HG02798 (cell line): ENCODE measurements at regions not wholly inside any gene's neighbourhood (a gene's known extent, or its start where the extent isn't known, plus 50 kb on each side); places are given as distances from the start of the nearest gene placed in this dataset.

Experiments
- ATAC-seq: cut with Tn5 transposase; IDR thresholded peaks from one replicate; pipeline ENCODE4 v1.9.1; 2021; ENCODE audit warnings: mild to moderate bottlenecking; ENCODE audit not compliant: unreplicated experiment, poor library complexity

DNA sequence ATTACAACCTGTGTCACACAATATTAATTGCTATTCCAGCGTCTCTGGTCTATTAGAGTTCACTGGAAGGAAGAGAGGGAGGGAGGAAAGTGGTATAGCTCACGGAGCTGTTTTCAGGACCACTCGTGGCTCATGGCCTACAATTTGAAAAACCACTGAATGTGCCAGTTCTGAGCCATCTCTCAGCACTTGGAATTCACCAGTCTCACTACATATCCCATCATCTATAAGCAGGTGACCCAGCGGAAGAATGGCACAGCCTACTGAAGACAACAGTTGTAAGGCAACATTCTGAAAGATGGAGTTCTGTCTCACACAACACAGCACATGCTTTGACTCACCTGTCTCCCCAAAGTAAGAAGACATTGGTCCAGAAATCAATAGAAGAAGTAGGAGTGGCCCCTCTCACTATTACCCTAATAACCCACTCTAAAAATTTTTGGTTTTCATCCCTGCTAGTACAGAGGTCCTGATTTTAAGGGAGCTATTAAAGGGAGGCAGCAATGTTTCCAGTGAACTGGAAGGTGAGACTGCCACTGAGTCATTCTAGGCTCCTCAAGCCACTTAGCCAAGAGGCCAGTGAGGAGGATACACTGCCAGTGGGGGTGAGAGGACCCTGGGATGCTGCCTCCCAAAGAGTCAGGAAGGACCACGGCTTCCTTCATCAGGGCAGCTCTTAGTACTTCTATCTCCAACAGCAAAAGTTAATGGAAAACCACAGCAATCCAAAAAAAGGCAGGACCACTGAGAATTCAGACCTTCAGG is 50.0 kb upstream of the DOCK9 start:
- ATAC-seq, result no peak

- ATAC-seq, result no peak
Observed at GRCh38 chr13:99028890-99029289, 51.0 kb upstream of the DOCK9 start.

DNA sequence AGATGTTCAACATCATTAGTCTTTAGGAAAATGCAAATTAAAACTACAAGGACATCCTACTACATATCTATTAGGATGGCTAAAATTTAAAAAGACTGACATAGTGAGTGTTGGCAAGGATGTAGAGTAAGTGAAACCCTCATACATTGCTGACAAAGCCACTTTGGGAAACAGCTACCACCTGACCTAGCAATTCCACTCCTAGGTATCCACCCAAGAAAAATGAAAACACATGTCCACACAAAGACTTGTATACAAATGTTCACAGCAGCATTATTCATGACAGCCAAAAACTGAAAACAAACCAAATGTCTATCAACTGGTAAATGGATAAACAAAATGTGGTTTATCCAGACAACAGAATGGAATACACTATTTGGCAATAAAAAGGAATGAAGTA is 51.7 kb upstream of the DOCK9 start:
- no peak for ATAC-seq

DNA sequence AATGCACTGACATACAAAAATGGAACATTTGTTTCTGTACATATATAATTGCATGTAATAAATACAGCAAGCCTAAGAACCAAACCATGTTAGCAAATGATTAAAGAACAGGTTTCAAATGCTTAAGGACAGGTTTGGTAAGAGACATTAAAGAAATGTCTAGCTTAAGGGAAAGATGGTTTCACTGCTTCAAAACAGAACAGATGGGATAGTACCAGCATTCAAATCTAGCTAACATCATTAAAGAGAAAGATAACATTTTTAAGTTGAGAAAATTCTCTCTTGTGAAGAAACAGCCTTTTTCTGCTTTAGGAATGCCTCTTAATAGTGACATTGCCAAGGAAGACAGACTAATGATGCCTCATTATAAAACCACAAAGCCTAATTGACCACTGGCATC is 52.5 kb upstream of the DOCK9 start:
- ATAC-seq, result no peak

DNA sequence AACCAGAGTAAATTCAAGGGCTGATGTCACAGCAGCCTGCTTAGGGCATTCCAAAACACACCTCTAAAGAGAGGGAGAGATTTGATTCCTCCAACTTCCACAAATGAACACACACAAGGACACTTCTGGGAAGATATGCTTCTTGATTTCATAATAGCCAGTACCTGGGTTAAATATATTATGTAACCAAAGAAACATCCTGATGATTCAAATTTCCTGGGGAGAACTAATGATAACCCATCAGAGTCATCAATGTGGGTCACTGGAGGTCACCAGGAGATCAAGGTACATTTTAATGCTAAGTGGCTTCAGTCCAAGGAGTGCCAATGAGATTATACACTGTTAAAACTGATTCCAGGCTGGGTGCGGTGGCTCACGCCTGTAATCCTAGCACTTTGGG is 54.0 kb upstream of the DOCK9 start:
- ATAC-seq, result no peak

- no peak for ATAC-seq
Observed at GRCh38 chr13:99033814-99034213, 56.0 kb upstream of the DOCK9 start.

- no peak for ATAC-seq
Observed at GRCh38 chr13:99034333-99035085, 56.6 kb upstream of the DOCK9 start.

DNA sequence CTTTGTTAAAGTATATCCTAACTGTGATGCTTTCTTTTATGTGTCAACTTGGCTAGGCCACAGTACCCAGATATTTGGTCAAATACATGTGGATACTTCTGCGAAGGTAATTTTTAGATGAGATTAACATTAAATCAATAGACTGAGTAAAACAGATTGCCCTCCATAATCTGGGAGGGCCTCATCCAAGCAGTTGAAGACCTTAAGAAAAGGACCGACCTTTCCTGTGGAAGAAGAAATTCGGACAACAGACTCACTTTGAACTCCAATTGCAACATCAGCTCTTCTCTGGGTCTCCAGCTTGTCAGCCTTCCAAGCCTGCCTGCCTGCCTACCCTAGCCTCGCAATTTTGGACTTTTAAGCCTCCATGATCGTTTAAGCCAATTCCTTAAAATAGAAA is 57.9 kb upstream of the DOCK9 start:
- no peak for ATAC-seq

GRCh38 chr13:99037756-99038155 is 59.9 kb upstream of the DOCK9 start:
- ATAC-seq, result no peak

DNA sequence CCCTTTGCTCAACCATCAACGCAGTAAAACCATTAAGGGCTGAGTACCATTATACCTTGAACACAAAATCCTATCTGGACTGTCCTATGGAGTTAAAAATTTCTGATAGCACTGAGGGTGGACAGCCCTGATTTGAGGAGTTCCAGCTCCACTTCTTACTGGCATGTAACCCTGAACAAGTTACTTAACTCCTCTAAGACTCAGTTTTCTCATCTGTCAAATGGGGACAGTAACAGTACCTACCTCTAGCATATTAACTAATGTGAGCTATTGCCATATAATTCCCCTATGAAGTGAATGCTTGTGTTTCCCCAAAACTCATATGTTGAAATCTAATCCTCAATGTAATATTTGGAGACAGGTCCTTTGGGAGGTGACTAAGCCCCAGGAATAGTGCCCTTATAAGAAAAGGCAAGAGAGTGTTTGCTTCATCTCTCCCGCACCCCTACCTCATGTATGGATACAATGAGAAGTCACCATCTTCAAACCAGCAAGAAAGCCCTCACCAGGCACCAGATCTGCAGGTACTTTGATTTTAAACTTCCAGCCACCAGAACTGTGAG is 61.9 kb upstream of the DOCK9 start:
- ATAC-seq, result no peak

- ATAC-seq, result no peak
Observed at GRCh38 chr13:99040536-99041131, 62.8 kb upstream of the DOCK9 start.

- ATAC-seq, result no peak
Observed at GRCh38 chr13:99041337-99041736, 63.5 kb upstream of the DOCK9 start.

- peak; percentile 42 for ATAC-seq
Observed at GRCh38 chr13:99041788-99042187, 63.9 kb upstream of the DOCK9 start.

DNA sequence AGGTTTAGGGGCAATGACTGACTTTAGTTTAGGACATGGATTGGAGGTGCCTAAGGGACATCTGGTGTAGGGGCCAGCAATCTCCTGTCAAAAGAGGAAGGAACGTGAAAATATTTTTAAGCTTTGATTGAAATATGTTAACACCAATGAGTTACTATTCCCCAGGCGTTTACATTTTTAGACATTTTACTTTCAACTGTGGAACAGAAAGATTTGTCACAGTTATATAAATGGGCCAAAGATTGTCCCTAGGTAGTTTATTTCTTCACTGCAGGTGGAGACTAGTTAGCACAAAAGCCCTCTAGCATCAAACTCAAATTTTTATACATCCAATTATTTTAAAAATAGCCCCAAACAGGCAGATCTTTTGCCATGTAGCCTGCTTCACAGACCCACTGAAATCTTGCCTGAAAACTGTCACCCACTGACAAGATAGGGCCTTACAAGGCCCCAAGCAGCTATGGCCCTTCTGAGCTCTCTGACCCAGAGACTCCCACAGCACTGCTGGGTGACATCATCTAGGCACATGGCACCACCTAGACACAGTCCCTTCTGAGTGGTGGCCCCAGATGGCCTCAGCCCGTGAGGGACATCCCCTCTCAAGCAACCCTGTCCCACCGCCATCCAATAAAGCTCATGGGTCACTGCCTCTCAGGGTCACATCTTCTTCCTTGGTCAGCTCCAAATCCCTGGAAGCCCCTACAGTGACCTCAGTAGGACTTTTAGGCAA is 64.8 kb upstream of the DOCK9 start:
- ATAC-seq, result no peak

DNA sequence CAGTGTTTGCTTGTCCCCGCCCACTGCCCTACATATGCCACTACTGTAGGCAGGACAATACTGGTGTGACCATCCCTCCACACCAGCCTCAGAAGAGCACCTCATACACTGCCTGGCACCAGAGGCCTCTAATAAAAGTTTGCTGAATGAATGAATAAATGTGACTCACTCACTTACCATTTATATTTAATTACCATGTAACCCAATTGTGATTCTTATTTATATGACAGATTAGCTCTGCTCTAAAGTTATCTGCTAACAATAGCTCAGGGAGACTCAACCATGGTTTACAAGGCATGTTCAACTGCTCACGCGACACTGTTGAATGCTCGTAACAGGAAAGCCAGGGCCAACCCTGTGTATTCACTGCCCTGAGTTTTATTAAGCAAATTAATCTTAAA is 66.0 kb upstream of the DOCK9 start:
- ATAC-seq, result no peak

DNA sequence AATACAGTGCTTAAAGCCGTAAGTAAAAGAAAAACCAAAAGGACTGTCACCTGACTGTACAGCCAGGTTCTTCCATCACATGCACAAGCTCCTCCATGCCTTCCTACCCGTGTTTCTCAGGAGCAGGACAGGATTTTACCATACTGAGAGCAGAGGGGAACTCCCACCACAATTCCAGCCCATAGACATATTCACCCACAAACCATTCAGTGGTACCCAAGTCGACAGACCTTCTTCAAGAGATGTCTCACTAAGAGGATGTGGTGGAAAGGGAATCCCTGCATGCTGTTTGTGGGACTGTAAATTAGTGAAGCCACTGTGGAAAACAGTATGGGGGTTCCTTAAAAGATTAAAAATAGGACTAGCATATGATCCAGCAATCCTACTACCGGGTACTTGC is 66.9 kb upstream of the DOCK9 start:
- no peak for ATAC-seq

DNA sequence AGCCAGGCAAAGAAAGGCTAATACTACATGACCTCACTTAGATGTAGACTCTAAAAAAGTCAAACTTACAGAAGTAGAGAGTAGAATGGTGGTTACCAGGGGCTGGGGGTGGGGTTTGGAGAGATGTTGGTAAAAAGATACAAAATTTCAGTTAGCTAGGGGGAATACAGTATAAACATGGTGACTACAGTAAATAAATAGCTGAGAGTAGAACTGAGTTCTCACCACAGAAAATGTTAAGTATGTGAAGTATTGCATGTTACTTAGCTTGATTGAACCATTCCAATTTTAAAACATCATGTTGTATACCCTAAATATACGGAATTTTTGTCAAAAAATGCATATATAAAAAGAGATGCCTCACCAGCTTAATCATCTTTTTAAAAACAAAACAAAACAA is 67.5 kb upstream of the DOCK9 start:
- ATAC-seq, result no peak

- no peak for ATAC-seq
Observed at GRCh38 chr13:99046851-99047250, 69.0 kb upstream of the DOCK9 start.

- no peak for ATAC-seq
Observed at GRCh38 chr13:99050983-99051488, 73.2 kb upstream of the DOCK9 start.

DNA sequence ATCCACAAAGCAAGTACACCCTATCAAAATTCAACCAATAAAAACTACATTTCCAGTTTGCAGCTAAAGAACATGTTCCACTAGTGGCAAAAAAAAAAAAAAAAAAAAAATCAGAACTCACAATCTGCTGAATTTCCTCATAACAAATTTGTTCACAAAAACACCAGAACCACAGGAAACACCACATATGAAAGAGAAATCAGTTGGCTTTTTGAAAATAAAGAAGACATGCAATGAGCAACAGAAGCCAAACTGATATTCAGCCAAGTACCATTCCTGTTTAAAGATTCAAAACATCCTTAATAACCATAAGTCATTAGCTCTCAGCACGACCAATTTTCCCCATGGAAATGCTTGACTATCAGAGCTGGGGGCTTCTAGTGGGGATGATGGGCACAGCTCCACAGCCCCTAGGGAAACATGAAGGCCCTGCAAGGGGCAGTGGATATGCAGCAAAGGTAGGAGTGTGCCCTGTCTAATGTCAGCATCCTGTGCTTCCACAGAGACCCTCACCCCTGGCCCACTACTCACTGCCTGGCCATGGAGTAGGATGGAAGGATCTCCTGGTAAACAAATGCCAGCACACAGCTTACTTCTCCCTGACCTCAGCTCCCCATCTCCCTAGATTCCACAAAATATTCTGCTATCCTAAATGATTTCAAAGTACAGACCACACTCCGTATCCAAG is 74.0 kb upstream of the DOCK9 start:
- ATAC-seq, result no peak
